ENCODE measurements at regions not wholly inside any gene's neighbourhood (a gene's known extent, or its start where the extent isn't known, plus 50 kb on each side); places are given as distances from the start of the nearest gene placed in this dataset.

GRCh38 chr19:31610018-31610417 lies 260.8 kb upstream of the TSHZ3 start:
- DNase-seq, result no peak

- no peak for DNase-seq
Measured at GRCh38 chr19:31611046-31611877, 262.0 kb upstream of the TSHZ3 start.

GRCh38 chr19:31612873-31613272 lies 263.6 kb upstream of the TSHZ3 start:
- DNase-seq, result no peak

- DNase-seq, result no peak
Measured at GRCh38 chr19:31613683-31614219, 264.5 kb upstream of the TSHZ3 start.

- DNase-seq, result no peak
Measured at GRCh38 chr19:31616031-31616430, 266.8 kb upstream of the TSHZ3 start.

- no peak for DNase-seq
Measured at GRCh38 chr19:31617010-31617585, 267.9 kb upstream of the TSHZ3 start.

- no peak for DNase-seq
Measured at GRCh38 chr19:31625056-31625455, 275.8 kb upstream of the TSHZ3 start.

- no peak for DNase-seq
Measured at GRCh38 chr19:31625575-31625974, 276.3 kb upstream of the TSHZ3 start.

- no peak for DNase-seq
Measured at GRCh38 chr19:31626941-31627340, 277.7 kb upstream of the TSHZ3 start.

GRCh38 chr19:31627620-31628365 lies 278.6 kb upstream of the TSHZ3 start:
- no peak for DNase-seq

- DNase-seq, result no peak
Measured at GRCh38 chr19:31629579-31630363, 280.5 kb upstream of the TSHZ3 start.

GRCh38 chr19:31633014-31633413 lies 283.8 kb upstream of the TSHZ3 start:
- DNase-seq, result no peak

- DNase-seq, result no peak
Measured at GRCh38 chr19:31639306-31639705, 290.1 kb upstream of the TSHZ3 start.

- no peak for DNase-seq
Measured at GRCh38 chr19:31641591-31641990, 292.4 kb upstream of the TSHZ3 start.

- DNase-seq, result no peak
Measured at GRCh38 chr19:31648347-31648746, 299.1 kb upstream of the TSHZ3 start.

- no peak for DNase-seq
Measured at GRCh38 chr19:31656507-31656906, 307.3 kb upstream of the TSHZ3 start.

GRCh38 chr19:31658993-31659896 lies 310.0 kb upstream of the TSHZ3 start:
- DNase-seq, result no peak

- no peak for DNase-seq
Measured at GRCh38 chr19:31659897-31660210, 310.6 kb upstream of the TSHZ3 start.

- no peak for DNase-seq
Measured at GRCh38 chr19:31664096-31664495, 314.9 kb upstream of the TSHZ3 start.

- no peak for DNase-seq
Measured at GRCh38 chr19:31664997-31665396, 315.8 kb upstream of the TSHZ3 start.

GRCh38 chr19:31666126-31666525 lies 316.9 kb upstream of the TSHZ3 start:
- no peak for DNase-seq

GRCh38 chr19:31667106-31667505 lies 317.9 kb upstream of the TSHZ3 start:
- no peak for DNase-seq
